KMS-11 (cell line): ENCODE measurements at regions not wholly inside any gene's neighbourhood (a gene's known extent, or its start where the extent isn't known, plus 50 kb on each side); places are given as distances from the start of the nearest gene placed in this dataset.

Experiments used
- H2AFZ ChIP-seq: fragments of 200-600 bp; sonication (generic); 2 replicates; pipeline ENCODE4 v1.6.1; 2016; ENCODE audit warnings: antibody characterized with exemption, mixed run types, low read depth
- H3K27ac ChIP-seq: fragments of 200-600 bp; sonication (generic); 2 replicates; pipeline ENCODE4 v1.6.1; 2016; ENCODE audit warnings: mild to moderate bottlenecking, mixed run types
- H3K27me3 ChIP-seq: fragments of 200-600 bp; sonication (generic); 2 replicates; pipeline ENCODE4 v1.6.1; 2017; ENCODE audit warnings: mild to moderate bottlenecking, low read depth, mixed run types, moderate library complexity; ENCODE audit not compliant: insufficient read depth
- H3K36me3 ChIP-seq: fragments of 200-600 bp; sonication (generic); 2 replicates; pipeline ENCODE4 v1.6.1; 2017; ENCODE audit warnings: mild to moderate bottlenecking, mixed run types; ENCODE audit not compliant: insufficient read depth
- H3K4me1 ChIP-seq: fragments of 200-600 bp; sonication (generic); 2 replicates; pipeline ENCODE4 v1.6.1; 2016; ENCODE audit warnings: mild to moderate bottlenecking, low read depth, mixed run types; ENCODE audit not compliant: poor library complexity, severe bottlenecking
- H3K4me2 ChIP-seq: fragments of 200-600 bp; sonication (generic); 2 replicates; pipeline ENCODE4 v1.7.0; 2016; ENCODE audit warnings: mild to moderate bottlenecking, mixed run types
- H3K4me3 ChIP-seq: fragments of 200-600 bp; sonication (generic); IDR thresholded peaks from 2 replicates; pipeline ENCODE4 v1.6.1; 2017; ENCODE audit warnings: low read depth, low read length, mixed read lengths; ENCODE audit not compliant: insufficient read depth
- H3K79me2 ChIP-seq: fragments of 200-600 bp; sonication (generic); 2 replicates; pipeline ENCODE4 v1.6.1; 2016; ENCODE audit warnings: low read depth, mixed run types; ENCODE audit not compliant: insufficient read depth
- H3K9ac ChIP-seq: fragments of 200-600 bp; sonication (generic); 2 replicates; pipeline ENCODE4 v1.6.1; 2016; ENCODE audit warnings: mild to moderate bottlenecking, mixed run types
- H4K20me1 ChIP-seq: fragments of 200-600 bp; sonication (generic); 2 replicates; pipeline ENCODE4 v1.6.1; 2016; ENCODE audit warnings: mild to moderate bottlenecking, mixed run types; ENCODE audit not compliant: insufficient read depth
- CTCF ChIP-seq: fragments of 200-600 bp; sonication (generic); conservative IDR thresholded peaks from 2 replicates; pipeline ENCODE4 v1.6.1; 2017; ENCODE audit warnings: low read depth, mild to moderate bottlenecking, antibody characterized with exemption, low read length, moderate library complexity, mixed read lengths

- Histone ChIP-seq H3K4me2 (no peak overlapping the region), H4K20me1 (no peaks in the 10 kb centered on the region), H3K4me3 (no peak overlapping the region), H3K27me3 (no peaks in the 10 kb centered on the region), H3K36me3 (no peaks in the 10 kb centered on the region), H3K9ac (no peak overlapping the region), H2AFZ (no peak overlapping the region), H3K4me1 (peaks cover 9% of the 10 kb centered on the region), H3K79me2 (no peaks in the 10 kb centered on the region), H3K27ac (no peak overlapping the region)
- no peak for TF ChIP-seq CTCF
These were observed 1244.3 kb downstream of the RAPGEF2 start for GRCh38 chr4:160347197-160347596.

GRCh38 chr4:160350944-160351343 is 1248.1 kb downstream of the RAPGEF2 start:
- Histone ChIP-seq H3K9ac (no peak overlapping the region), H2AFZ (no peak overlapping the region), H3K27ac (no peak overlapping the region), H4K20me1 (no peaks in the 10 kb centered on the region), H3K27me3 (no peaks in the 10 kb centered on the region), H3K4me3 (no peak overlapping the region), H3K36me3 (no peaks in the 10 kb centered on the region), H3K4me2 (no peak overlapping the region), H3K79me2 (no peaks in the 10 kb centered on the region), H3K4me1 (peaks cover 34% of the 10 kb centered on the region)
- TF ChIP-seq CTCF, result no peak

- peak overlapping the region; percentile 43 for H3K27ac ChIP-seq
- H3K27me3 ChIP-seq, result no peaks in the 10 kb centered on the region
- H3K9ac ChIP-seq, result no peak overlapping the region; the same call in 1 of the 2 replicates
- no peak for TF ChIP-seq CTCF
- H3K4me3 ChIP-seq, result no peak overlapping the region
- peaks cover 34% of the 10 kb centered on the region for H3K4me1 ChIP-seq
- H3K79me2 ChIP-seq, result no peaks in the 10 kb centered on the region
- H3K4me2 ChIP-seq, result peak overlapping the region; percentile 41
- H3K36me3 ChIP-seq, result no peaks in the 10 kb centered on the region
- no peaks in the 10 kb centered on the region for H4K20me1 ChIP-seq
- peak overlapping the region; percentile 41 for H2AFZ ChIP-seq
These were observed 1249.8 kb downstream of the RAPGEF2 start for GRCh38 chr4:160352637-160353036.

GRCh38 chr4:160353548-160353947 is 1250.7 kb downstream of the RAPGEF2 start:
- no peaks in the 10 kb centered on the region for H3K79me2 ChIP-seq
- no peaks in the 10 kb centered on the region for H4K20me1 ChIP-seq
- H3K27ac ChIP-seq, result peak overlapping the region; percentile 43
- peak overlapping the region; percentile 41 for H3K4me2 ChIP-seq
- no peak overlapping the region for H3K4me3 ChIP-seq
- peaks cover 34% of the 10 kb centered on the region for H3K4me1 ChIP-seq
- TF ChIP-seq CTCF, result no peak
- no peaks in the 10 kb centered on the region for H3K36me3 ChIP-seq
- peak overlapping the region; percentile 4; the same call in 1 of the 2 replicates for H3K9ac ChIP-seq
- H3K27me3 ChIP-seq, result no peaks in the 10 kb centered on the region
- peak overlapping the region; percentile 41 for H2AFZ ChIP-seq

GRCh38 chr4:160362478-160362877 is 1259.6 kb downstream of the RAPGEF2 start:
- Histone ChIP-seq H3K4me3 (no peak overlapping the region), H3K79me2 (no peaks in the 10 kb centered on the region), H2AFZ (no peak overlapping the region), H3K27me3 (no peaks in the 10 kb centered on the region), H3K27ac (no peak overlapping the region), H3K9ac (no peak overlapping the region), H4K20me1 (no peaks in the 10 kb centered on the region), H3K4me1 (no peaks in the 10 kb centered on the region), H3K4me2 (no peak overlapping the region), H3K36me3 (no peaks in the 10 kb centered on the region)
- no peak for TF ChIP-seq CTCF
